ENCODE measurements at regions not wholly inside any gene's neighbourhood (a gene's known extent, or its start where the extent isn't known, plus 50 kb on each side); places are given as distances from the start of the nearest gene placed in this dataset.
"Not testable (repeated sequence)": the region's sequence is repeated elsewhere in the genome, so short reads cannot be mapped to it uniquely, and the experiment has no call there.

- Histone ChIP-seq H3K27ac (no peak overlapping the region), H3K9me3 (no peaks in the 10 kb centered on the region), H3K27me3 (ENCODE audit: insufficient read depth in 3 of 3, low read length in 2 of 3) (no peaks in the 10 kb centered on the region), H3K4me3 (no peak overlapping the region), H3K36me3 (ENCODE audit: insufficient read depth in 1 of 2, low read depth in 1 of 2) (no peaks in the 10 kb centered on the region), H3K4me1 (no peaks in the 10 kb centered on the region)
- DNase-seq = no peak
- 84 to 87% (median 85%) methylated on average over 1 of the region's 1 CpG for WGBS, 3 donors
- ATAC-seq = no peak
- intact Hi-C loops (cut with DNase I) = no loop called here
- no peak for TF ChIP-seq CTCF (IDR thresholded peaks at IDR 0.05)
Observed at GRCh38 chr4:65999518-65999871, 329.2 kb upstream of the EPHA5 start.

GRCh38 chr4:65998807-65999517 is 328.7 kb upstream of the EPHA5 start:
- WGBS, 3 donors = 86 to 91% (median 88%) methylated on average over 27 to 28 of the region's 29 CpGs
- H3K4me1 ChIP-seq; H3K27ac ChIP-seq; ATAC-seq; H3K9me3 ChIP-seq; H3K36me3 ChIP-seq (ENCODE audit: insufficient read depth in 1 of 2, low read depth in 1 of 2); H3K4me3 ChIP-seq; H3K27me3 ChIP-seq (ENCODE audit: insufficient read depth in 3 of 3, low read length in 2 of 3); DNase-seq; intact Hi-C loops (cut with DNase I): not testable (repeated sequence)

- WGBS, 3 donors = 57 to 69% (median 61%) methylated on average over 2 of the region's 2 CpGs
- no peak for TF ChIP-seq CTCF (IDR thresholded peaks at IDR 0.05)
- ATAC-seq = no peak
Observed at GRCh38 chr4:65983061-65983460, 312.8 kb upstream of the EPHA5 start.

GRCh38 chr4:65976287-65976686 is 306.0 kb upstream of the EPHA5 start:
- no peaks in the 10 kb centered on the region for H3K4me1 ChIP-seq
- H3K36me3 ChIP-seq (ENCODE audit: insufficient read depth in 1 of 2, low read depth in 1 of 2) = no peaks in the 10 kb centered on the region
- 88 to 92% (median 90%) methylated on average over 2 of the region's 2 CpGs for WGBS, 3 donors
- no peak overlapping the region for H3K27ac ChIP-seq
- H3K4me3 ChIP-seq = no peak overlapping the region
- TF ChIP-seq CTCF (IDR thresholded peaks at IDR 0.05) = no peak
- no peaks in the 10 kb centered on the region for H3K27me3 ChIP-seq (ENCODE audit: insufficient read depth in 3 of 3, low read length in 2 of 3)
- intact Hi-C loops (cut with DNase I) = no loop called here
- DNase-seq (no peak), ATAC-seq (no peak)
- H3K9me3 ChIP-seq = peaks cover 14% of the 10 kb centered on the region

More at GRCh38 chr4:65983061-65983460, 312.8 kb upstream of the EPHA5 start:
- intact Hi-C loops (cut with DNase I) = no loop called here
- H3K27me3 ChIP-seq (ENCODE audit: insufficient read depth in 3 of 3, low read length in 2 of 3) = no peaks in the 10 kb centered on the region
- no peak overlapping the region for H3K4me3 ChIP-seq
- DNase-seq = no peak
- H3K9me3 ChIP-seq = peaks cover 6% of the 10 kb centered on the region
- no peak overlapping the region for H3K27ac ChIP-seq
- no peaks in the 10 kb centered on the region for H3K36me3 ChIP-seq (ENCODE audit: insufficient read depth in 1 of 2, low read depth in 1 of 2)
- no peaks in the 10 kb centered on the region for H3K4me1 ChIP-seq

GRCh38 chr4:65973186-65973585 is 302.9 kb upstream of the EPHA5 start:
- Histone ChIP-seq H3K27ac (no peak overlapping the region), H3K36me3 (ENCODE audit: insufficient read depth in 1 of 2, low read depth in 1 of 2) (no peaks in the 10 kb centered on the region), H3K4me1 (no peaks in the 10 kb centered on the region), H3K27me3 (ENCODE audit: insufficient read depth in 3 of 3, low read length in 2 of 3) (no peaks in the 10 kb centered on the region), H3K4me3 (no peak overlapping the region), H3K9me3 (peaks cover 8% of the 10 kb centered on the region)
- TF ChIP-seq CTCF (IDR thresholded peaks at IDR 0.05) = no peak
- intact Hi-C loops (cut with DNase I) = no loop called here
- no peak for ATAC-seq
- no peak for DNase-seq
- WGBS, 3 donors = 47 to 66% (median 63%) methylated on average over 9 of the region's 9 CpGs
